Spleen (tissue), 11 donors: ENCODE measurements at regions not wholly inside any gene's neighbourhood (a gene's known extent, or its start where the extent isn't known, plus 50 kb on each side); places are given as distances from the start of the nearest gene placed in this dataset.

ENCODE experiments used
- DNase-seq: peaks from one replicate; pipeline ENCODE4 v3.0.0-alpha.2; 2020
- H3K27ac ChIP-seq, 8 donors: fragments of 200-600 bp; sonication (generic) in 7 of 8; 1 replicate in 4 of 8; 2 replicates in 4 of 8; pipeline versions ENCODE4 v1.5.0 to v1.8.0; 2016 to 2021; ENCODE audit warnings: inconsistent platforms in 4 of 8, mild to moderate bottlenecking in 4 of 8, moderate library complexity in 1 of 8
- H3K27me3 ChIP-seq, 7 donors: fragments of 200-600 bp; sonication (generic) in 6 of 7; replicated peaks in 1 of 7; 1 replicate in 4 of 7; 2 replicates in 3 of 7; pipeline versions ENCODE4 v1.5.0 to v1.8.0; 2016 to 2021; ENCODE audit warnings: inconsistent platforms in 3 of 7, mild to moderate bottlenecking in 1 of 7
- H3K36me3 ChIP-seq, 6 donors: fragments of 200-600 bp; sonication (generic) in 5 of 6; 1 replicate in 4 of 6; 2 replicates in 2 of 6; pipeline versions ENCODE4 v1.5.0 to v1.8.0; 2016 to 2021; ENCODE audit warnings: inconsistent platforms in 2 of 6
- H3K4me1 ChIP-seq, 6 donors: fragments of 200-600 bp; sonication (generic) in 5 of 6; 1 replicate in 3 of 6; 2 replicates in 3 of 6; pipeline versions ENCODE4 v1.5.0 to v1.8.0; 2016 to 2021; ENCODE audit warnings: inconsistent platforms in 3 of 6
- H3K4me3 ChIP-seq, 8 donors: fragments of 200-600 bp; sonication (generic) in 7 of 8; 1 replicate in 4 of 8; 2 replicates in 4 of 8; pipeline versions ENCODE4 v1.5.0 to v1.8.0; 2016 to 2021; ENCODE audit warnings: inconsistent platforms in 4 of 8, mild to moderate bottlenecking in 4 of 8, moderate library complexity in 2 of 8
- H3K9me3 ChIP-seq, 8 donors: fragments of 200-600 bp; sonication (generic) in 7 of 8; 1 replicate in 4 of 8; 2 replicates in 4 of 8; pipeline versions ENCODE4 v1.5.0 to v1.8.0; 2016 to 2021; ENCODE audit warnings: inconsistent platforms in 4 of 8
- CTCF ChIP-seq, 11 experiments: fragments of 200-600 bp in 7 of 11; fragments of 450-650 bp in 4 of 11; sonication (generic) in 4 of 11; IDR thresholded peaks in 8 of 11; conservative IDR thresholded peaks in 3 of 11; 1 replicate in 7 of 11; 2 replicates in 4 of 11; pipeline versions ENCODE4 v1.4.0 to v1.8.0; 2016 to 2021; ENCODE audit warnings: antibody characterized with exemption in 11 of 11, inconsistent platforms in 4 of 11, mild to moderate bottlenecking in 1 of 11
- POLR2A ChIP-seq, 3 donors: fragments of 450-650 bp; IDR thresholded peaks; one replicate each; pipeline ENCODE4 v1.5.1; 2017; ENCODE audit warnings: antibody characterized with exemption in 3 of 3, mild to moderate bottlenecking in 1 of 3
- POLR2AphosphoS5 ChIP-seq, 3 donors: sonication (generic); formaldehyde crosslinking; IDR thresholded peaks; one replicate each; pipeline ENCODE4 v1.5.1; 2017; ENCODE audit warnings: antibody characterized with exemption in 3 of 3
- WGBS, 5 donors: extraction: QIAGEN DNeasy Blood & Tissue Kit in 3 of 5; methylation state at CpG; one replicate each; pipeline versions ENCODE4 v1.1.5 to v1.1.7; 2013 to 2018; 5-methylcytosine and 5-hydroxymethylcytosine counted together
- intact Hi-C: fragments of 100-400 bp; cut with DNase I; formaldehyde crosslinking; loops from one replicate; pipeline ENCODE4 v1.15.0; 2023; ENCODE audit warnings: low total_unique reads
- donor health status: healthy with polysubstance abuse.
- donor health status: DM: no; HTN: no; CAD: no; lungs with moderate emphysema.
- donor health status: DM: no; HTN: no; CAD: no.
- donor health status: Bipolar disorder and iron deficiency.
- donor health status: healthy.
- donor health status: DM: no; HTN: no; CAD: no.
- donor health status: DM: yes; HTN: yes; CAD: no.

DNA sequence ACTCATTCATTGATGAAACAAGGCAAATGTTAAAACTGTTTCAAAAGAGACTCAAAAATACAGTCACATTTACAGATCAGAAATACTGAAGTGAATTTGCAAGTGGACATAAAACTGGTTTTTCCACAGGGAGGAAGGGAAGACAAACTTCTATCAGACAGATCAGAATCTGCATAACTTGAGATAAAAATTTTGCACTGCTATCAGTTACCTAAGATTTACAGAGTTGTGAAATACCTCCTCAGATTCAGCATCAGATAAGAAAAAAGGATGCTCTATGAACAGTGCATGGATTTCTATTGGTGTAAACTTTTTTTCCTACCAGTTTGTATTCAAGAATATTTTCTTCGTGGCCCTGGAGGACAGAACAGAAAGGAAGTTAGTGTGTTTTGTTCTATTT, 575.4 kb downstream of the RWDD3 start:
- H3K36me3 ChIP-seq, result no peaks in the 10 kb centered on the region
- TF ChIP-seq POLR2A (IDR thresholded peaks at IDR 0.05) (no peak), POLR2AphosphoS5 (IDR thresholded peaks at IDR 0.05) (no peak), CTCF (IDR thresholded peaks at IDR 0.05 in 8 of 11, conservative IDR thresholded peaks at IDR 0.05 in 3 of 11) (no peak)
- no peaks in the 10 kb centered on the region for H3K27me3 ChIP-seq
- no peak for DNase-seq
- H3K9me3 ChIP-seq, result peaks cover 0 to 13% (median 0%) of the 10 kb centered on the region in 8 donors
- WGBS, 5 donors, result 22 to 31% (median 25%) methylated on average over 1 of the region's 1 CpG
- H3K4me3 ChIP-seq, result no peak overlapping the region
- no peaks in the 10 kb centered on the region for H3K4me1 ChIP-seq
- intact Hi-C loops, result no loop called here
- no peak overlapping the region for H3K27ac ChIP-seq

- H3K27me3 ChIP-seq, result no peaks in the 10 kb centered on the region
- H3K36me3 ChIP-seq, result no peaks in the 10 kb centered on the region
- no peak overlapping the region for H3K27ac ChIP-seq
- no peak overlapping the region for H3K4me3 ChIP-seq
- 27 to 79% (median 55%) methylated on average over 2 of the region's 2 CpGs for WGBS, 5 donors
- intact Hi-C loops, result no loop called here
- H3K4me1 ChIP-seq, result no peaks in the 10 kb centered on the region
- no peak for DNase-seq
- TF ChIP-seq POLR2AphosphoS5 (IDR thresholded peaks at IDR 0.05) (no peak), POLR2A (IDR thresholded peaks at IDR 0.05) (no peak), CTCF (IDR thresholded peaks at IDR 0.05 in 8 of 11, conservative IDR thresholded peaks at IDR 0.05 in 3 of 11) (no peak)
- peaks cover 0 to 13% (median 0%) of the 10 kb centered on the region in 8 donors for H3K9me3 ChIP-seq
Measured at GRCh38 chr1:95815511-95815910, 581.5 kb downstream of the RWDD3 start.

- intact Hi-C loops, result no loop called here
- 91 to 96% (median 94%) methylated on average over 1 of the region's 1 CpG for WGBS, 5 donors
- no peak overlapping the region for H3K27ac ChIP-seq
Measured at GRCh38 chr1:95829556-95829955, 595.5 kb downstream of the RWDD3 start.

GRCh38 chr1:95832370-95832769, 598.4 kb downstream of the RWDD3 start:
- Histone ChIP-seq H3K4me1 (no peaks in the 10 kb centered on the region), H3K27ac (no peak overlapping the region), H3K27me3 (no peaks in the 10 kb centered on the region), H3K9me3 (peaks cover 0 to 34% (median 25%) of the 10 kb centered on the region in 8 donors), H3K4me3 (no peak overlapping the region), H3K36me3 (no peaks in the 10 kb centered on the region)
- intact Hi-C loops, result no loop called here
- no peak for DNase-seq
- WGBS, 5 donors, result 88 to 94% (median 90%) methylated on average over 2 of the region's 2 CpGs
- TF ChIP-seq POLR2A (IDR thresholded peaks at IDR 0.05) (no peak), POLR2AphosphoS5 (IDR thresholded peaks at IDR 0.05) (no peak), CTCF (IDR thresholded peaks at IDR 0.05 in 8 of 11, conservative IDR thresholded peaks at IDR 0.05 in 3 of 11) (no peak)

More at GRCh38 chr1:95829556-95829955, 595.5 kb downstream of the RWDD3 start:
- TF ChIP-seq POLR2A (IDR thresholded peaks at IDR 0.05), result no peak
- TF ChIP-seq POLR2AphosphoS5 (IDR thresholded peaks at IDR 0.05), result no peak
- TF ChIP-seq CTCF (IDR thresholded peaks at IDR 0.05 in 8 of 11, conservative IDR thresholded peaks at IDR 0.05 in 3 of 11), result no peak
- Histone ChIP-seq H3K27me3 (no peaks in the 10 kb centered on the region), H3K9me3 (peaks cover 0 to 9% (median 4%) of the 10 kb centered on the region in 8 donors), H3K4me3 (no peak overlapping the region), H3K36me3 (no peaks in the 10 kb centered on the region), H3K4me1 (no peaks in the 10 kb centered on the region)
- DNase-seq, result no peak
